Sigmoid colon (tissue), 6 donors: ENCODE measurements at regions not wholly inside any gene's neighbourhood (a gene's known extent, or its start where the extent isn't known, plus 50 kb on each side); places are given as distances from the start of the nearest gene placed in this dataset.

ENCODE experiments used
- DNase-seq: peaks from one replicate; pipeline ENCODE4 v3.0.0-alpha.2; 2019
- H3K27ac ChIP-seq, 4 donors: fragments of 200-600 bp; sonication (generic); one replicate each; pipeline ENCODE4 v1.5.1; 2016 to 2019; ENCODE audit warnings: mild to moderate bottlenecking in 1 of 4
- H3K27me3 ChIP-seq, 3 donors: fragments of 200-600 bp; sonication (generic); one replicate each; pipeline ENCODE4 v1.5.1; 2019; ENCODE audit warnings: mild to moderate bottlenecking in 1 of 3
- H3K36me3 ChIP-seq, 4 donors: fragments of 200-600 bp; sonication (generic); one replicate each; pipeline ENCODE4 v1.5.1; 2016 to 2019
- H3K4me1 ChIP-seq, 4 donors: fragments of 200-600 bp; sonication (generic); one replicate each; pipeline ENCODE4 v1.5.1; 2017 to 2019
- H3K4me3 ChIP-seq, 4 donors: fragments of 200-600 bp; sonication (generic); one replicate each; pipeline ENCODE4 v1.5.1; 2017 to 2019; ENCODE audit warnings: mild to moderate bottlenecking in 2 of 4, moderate library complexity in 1 of 4
- H3K9me3 ChIP-seq, 4 donors: fragments of 200-600 bp in 3 of 4; sonication (generic) in 3 of 4; one replicate each; pipeline versions ENCODE4 v1.5.1 to v1.6.1; 2013 to 2019
- EP300 ChIP-seq, 4 donors: sonication (generic); formaldehyde crosslinking; IDR thresholded peaks; one replicate each; pipeline ENCODE4 v1.6.1; 2017; ENCODE audit warnings: antibody characterized with exemption in 4 of 4
- POLR2A ChIP-seq, 2 donors: fragments of 450-650 bp; IDR thresholded peaks; one replicate each; pipeline ENCODE4 v1.6.1; 2016; ENCODE audit warnings: antibody characterized with exemption in 2 of 2, mild to moderate bottlenecking in 2 of 2, moderate library complexity in 2 of 2
- POLR2AphosphoS5 ChIP-seq, 4 donors: sonication (generic); formaldehyde crosslinking; IDR thresholded peaks; one replicate each; pipeline ENCODE4 v1.6.1; 2017; ENCODE audit warnings: antibody characterized with exemption in 4 of 4
- WGBS, 2 donors: extraction: QIAGEN DNeasy Blood & Tissue Kit; methylation state at CpG; one replicate each; pipeline ENCODE4 v1.1.7; 2013; 5-methylcytosine and 5-hydroxymethylcytosine counted together
- intact Hi-C: fragments of 100-400 bp; cut with DNase I; formaldehyde crosslinking; loops from one replicate; pipeline ENCODE4 v1.15.1; 2023
- TF ChIP-seq, protein P1 (sequence below), 4 experiments: fragments of 450-650 bp in 3 of 4; fragments of 200-600 bp in 1 of 4; IDR thresholded peaks; one replicate each; pipeline ENCODE4 v1.5.1; 2016 to 2019; ENCODE audit warnings: antibody characterized with exemption in 4 of 4, mild to moderate bottlenecking in 3 of 4, moderate library complexity in 2 of 4
- donor health status: healthy with polysubstance abuse.
- donor health status: healthy.

- no peaks in the 10 kb centered on the region for H3K9me3 ChIP-seq
- no peaks in the 10 kb centered on the region for H3K27me3 ChIP-seq
- no peaks in the 10 kb centered on the region for H3K36me3 ChIP-seq
- no peak for TF ChIP-seq EP300 (IDR thresholded peaks at IDR 0.05)
- no peaks in the 10 kb centered on the region for H3K4me1 ChIP-seq
- no peak for DNase-seq
- H3K27ac ChIP-seq, result no peak overlapping the region
- intact Hi-C loops, result no loop called here
- H3K4me3 ChIP-seq, result no peak overlapping the region
- 87 to 88% methylated on average over 5 of the region's 5 CpGs for WGBS, 2 donors
These were observed 125.2 kb upstream of the PARP11 start for GRCh38 chr12:3998397-3998796.

GRCh38 chr12:3996322-3996721 lies 123.1 kb upstream of the PARP11 start:
- 81 to 86% methylated on average over 5 of the region's 5 CpGs for WGBS, 2 donors
- H3K27me3 ChIP-seq, result no peaks in the 10 kb centered on the region
- H3K36me3 ChIP-seq, result no peaks in the 10 kb centered on the region
- H3K4me1 ChIP-seq, result no peaks in the 10 kb centered on the region
- DNase-seq, result no peak
- H3K27ac ChIP-seq, result no peak overlapping the region
- no peak overlapping the region for H3K4me3 ChIP-seq
- intact Hi-C loops, result loop anchor here (2.0 kb wide), 1 partner anchor 280 kb away; no protein-coding TSS in a partner anchor
- no peaks in the 10 kb centered on the region for H3K9me3 ChIP-seq
- TF ChIP-seq, protein P1, sequence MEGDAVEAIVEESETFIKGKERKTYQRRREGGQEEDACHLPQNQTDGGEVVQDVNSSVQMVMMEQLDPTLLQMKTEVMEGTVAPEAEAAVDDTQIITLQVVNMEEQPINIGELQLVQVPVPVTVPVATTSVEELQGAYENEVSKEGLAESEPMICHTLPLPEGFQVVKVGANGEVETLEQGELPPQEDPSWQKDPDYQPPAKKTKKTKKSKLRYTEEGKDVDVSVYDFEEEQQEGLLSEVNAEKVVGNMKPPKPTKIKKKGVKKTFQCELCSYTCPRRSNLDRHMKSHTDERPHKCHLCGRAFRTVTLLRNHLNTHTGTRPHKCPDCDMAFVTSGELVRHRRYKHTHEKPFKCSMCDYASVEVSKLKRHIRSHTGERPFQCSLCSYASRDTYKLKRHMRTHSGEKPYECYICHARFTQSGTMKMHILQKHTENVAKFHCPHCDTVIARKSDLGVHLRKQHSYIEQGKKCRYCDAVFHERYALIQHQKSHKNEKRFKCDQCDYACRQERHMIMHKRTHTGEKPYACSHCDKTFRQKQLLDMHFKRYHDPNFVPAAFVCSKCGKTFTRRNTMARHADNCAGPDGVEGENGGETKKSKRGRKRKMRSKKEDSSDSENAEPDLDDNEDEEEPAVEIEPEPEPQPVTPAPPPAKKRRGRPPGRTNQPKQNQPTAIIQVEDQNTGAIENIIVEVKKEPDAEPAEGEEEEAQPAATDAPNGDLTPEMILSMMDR (IDR thresholded peaks at IDR 0.05), result no peak
- TF ChIP-seq EP300 (IDR thresholded peaks at IDR 0.05) (no peak), POLR2AphosphoS5 (IDR thresholded peaks at IDR 0.05) (no peak), POLR2A (IDR thresholded peaks at IDR 0.05) (no peak)

DNA sequence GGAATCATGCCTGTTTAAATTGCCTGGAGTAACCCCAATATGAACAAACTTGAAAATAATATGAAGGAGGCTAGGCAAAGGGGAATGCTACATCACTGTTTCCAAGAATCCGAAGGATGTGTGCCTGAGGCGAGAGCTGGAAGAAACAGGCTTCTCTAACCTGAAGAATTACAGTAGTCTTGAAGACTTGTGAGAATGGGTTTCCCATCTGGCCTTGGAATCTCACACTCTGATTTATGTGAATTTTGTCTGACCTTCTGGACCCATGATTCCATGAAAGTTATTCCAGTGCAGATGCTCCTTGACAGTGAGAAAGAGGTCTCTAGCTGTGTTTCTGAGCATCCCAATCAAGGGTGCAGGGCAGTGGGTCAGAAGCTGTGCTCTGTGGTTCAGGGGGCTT lies 122.1 kb upstream of the PARP11 start:
- intact Hi-C loops, result loop anchor here (2.0 kb wide), 1 partner anchor 43 kb away; no protein-coding TSS in a partner anchor
- 94 to 96% methylated on average over 2 of the region's 2 CpGs for WGBS, 2 donors

DNA sequence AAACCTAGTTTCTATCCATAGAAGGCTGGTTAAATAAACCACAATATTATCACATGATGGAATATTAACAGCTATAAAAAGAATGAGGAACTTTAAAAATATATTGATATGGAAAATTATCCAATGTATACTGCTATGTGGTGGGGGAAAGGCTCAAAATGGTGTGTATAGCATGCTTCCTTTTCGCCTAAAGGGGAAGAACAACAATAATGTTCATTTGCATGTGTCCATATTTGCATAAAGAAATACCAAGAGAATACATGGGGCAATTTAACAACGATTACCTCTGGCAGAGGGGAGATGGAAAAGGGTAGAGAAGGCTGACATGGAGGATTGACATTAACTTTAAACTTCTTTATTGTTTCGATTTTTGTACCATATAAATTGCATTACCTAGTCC lies 121.3 kb upstream of the PARP11 start:
- no peak for DNase-seq
- no peak overlapping the region for H3K27ac ChIP-seq
- H3K9me3 ChIP-seq, result no peaks in the 10 kb centered on the region
- H3K4me3 ChIP-seq, result no peak overlapping the region
- TF ChIP-seq POLR2AphosphoS5 (IDR thresholded peaks at IDR 0.05) (no peak), EP300 (IDR thresholded peaks at IDR 0.05) (no peak), POLR2A (IDR thresholded peaks at IDR 0.05) (no peak)
- TF ChIP-seq, protein P1 (IDR thresholded peaks at IDR 0.05), result no peak
- no peaks in the 10 kb centered on the region for H3K4me1 ChIP-seq
- 65 to 66% methylated on average over 3 of the region's 3 CpGs for WGBS, 2 donors
- H3K27me3 ChIP-seq, result peaks cover 0 to 7% (median 0%) of the 10 kb centered on the region in 3 donors
- intact Hi-C loops, result loop anchor here (2.0 kb wide), 1 partner anchor 44 kb away; no protein-coding TSS in a partner anchor
- H3K36me3 ChIP-seq, result no peaks in the 10 kb centered on the region

More for the DNA sequence above, 122.1 kb upstream of the PARP11 start:
- Histone ChIP-seq H3K27ac (no peak overlapping the region), H3K27me3 (peaks cover 0 to 4% (median 0%) of the 10 kb centered on the region in 3 donors), H3K4me3 (no peak overlapping the region), H3K36me3 (no peaks in the 10 kb centered on the region), H3K9me3 (no peaks in the 10 kb centered on the region), H3K4me1 (no peaks in the 10 kb centered on the region)
- TF ChIP-seq, protein P1 (IDR thresholded peaks at IDR 0.05), result no peak
- TF ChIP-seq EP300 (IDR thresholded peaks at IDR 0.05), result no peak
- TF ChIP-seq POLR2AphosphoS5 (IDR thresholded peaks at IDR 0.05), result no peak
- TF ChIP-seq POLR2A (IDR thresholded peaks at IDR 0.05), result no peak
- no peak for DNase-seq

- intact Hi-C loops, result no loop called here
- TF ChIP-seq EP300 (IDR thresholded peaks at IDR 0.05), result no peak
- TF ChIP-seq POLR2AphosphoS5 (IDR thresholded peaks at IDR 0.05), result no peak
- TF ChIP-seq POLR2A (IDR thresholded peaks at IDR 0.05), result no peak
- TF ChIP-seq, protein P1 (IDR thresholded peaks at IDR 0.05), result no peak
- no peak overlapping the region for H3K27ac ChIP-seq
- H3K9me3 ChIP-seq, result no peaks in the 10 kb centered on the region
- 75 to 76% methylated on average over 4 of the region's 4 CpGs for WGBS, 2 donors
- H3K4me1 ChIP-seq, result no peaks in the 10 kb centered on the region
- H3K4me3 ChIP-seq, result no peak overlapping the region
- no peaks in the 10 kb centered on the region for H3K36me3 ChIP-seq
- peaks cover 0 to 7% (median 0%) of the 10 kb centered on the region in 3 donors for H3K27me3 ChIP-seq
- no peak for DNase-seq
These were observed 119.7 kb upstream of the PARP11 start for GRCh38 chr12:3992945-3993344.
